Left ventricle myocardium inferior (tissue), 1 donor: ENCODE measurements at regions not wholly inside any gene's neighbourhood (a gene's known extent, or its start where the extent isn't known, plus 50 kb on each side); places are given as distances from the start of the nearest gene placed in this dataset.

ENCODE experiments used
- DNase-seq: peaks from one replicate; pipeline ENCODE4 v3.0.0-alpha.2; 2020
- H3K27ac ChIP-seq: fragments of 200-600 bp; replicated peaks from 2 replicates; pipeline ENCODE4 v1.8.0; 2021
- H3K27me3 ChIP-seq: fragments of 200-600 bp; 2 replicates; pipeline ENCODE4 v1.8.0; 2021; ENCODE audit warnings: low read depth
- H3K36me3 ChIP-seq: fragments of 200-600 bp; 2 replicates; pipeline ENCODE4 v1.8.0; 2021
- H3K4me1 ChIP-seq: fragments of 200-600 bp; 2 replicates; pipeline ENCODE4 v1.8.0; 2021
- H3K4me3 ChIP-seq: fragments of 200-600 bp; 2 replicates; pipeline ENCODE4 v1.8.0; 2021; ENCODE audit warnings: mild to moderate bottlenecking, moderate library complexity
- H3K9me3 ChIP-seq: fragments of 200-600 bp; replicated peaks from 2 replicates; pipeline ENCODE4 v1.8.0; 2021
- intact Hi-C: fragments of 100-400 bp; cut with micrococcal nuclease; formaldehyde crosslinking; loops from one replicate; pipeline ENCODE4 v1.11.0; 2022
- TF ChIP-seq, protein P1 (sequence below): fragments of 200-600 bp; IDR thresholded peaks from 2 replicates; pipeline ENCODE4 v1.8.0; 2021; ENCODE audit warnings: antibody characterized with exemption, mild to moderate bottlenecking, borderline replicate concordance
- donor health status: DM: no; HTN: yes; CAD: no; lungs with severe emphysema.

DNA sequence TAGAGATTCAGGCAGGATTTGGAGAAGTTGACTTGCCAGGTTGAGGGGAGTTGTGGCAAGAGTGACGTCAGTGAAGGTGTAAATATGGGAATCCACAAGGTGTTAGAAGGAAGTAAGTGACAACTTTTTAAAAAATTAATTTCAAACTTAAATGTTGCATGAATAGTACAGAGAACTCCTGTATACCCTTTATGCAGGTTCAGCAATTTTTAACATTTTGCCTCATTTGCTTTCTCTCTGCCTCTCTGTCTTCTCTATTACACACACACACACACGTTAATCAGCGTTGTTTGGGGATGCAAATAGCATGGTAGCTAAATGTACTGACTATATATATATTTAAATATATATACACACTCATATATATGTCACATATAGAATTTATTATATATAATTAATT is 273.7 kb downstream of the SMARCA1 start:
- no peak overlapping the region for H3K27ac ChIP-seq
- H3K9me3 ChIP-seq, result no peaks in the 10 kb centered on the region
- no peak for DNase-seq
- no peaks in the 10 kb centered on the region for H3K27me3 ChIP-seq
- intact Hi-C loops, result no loop called here
- TF ChIP-seq, protein P1, sequence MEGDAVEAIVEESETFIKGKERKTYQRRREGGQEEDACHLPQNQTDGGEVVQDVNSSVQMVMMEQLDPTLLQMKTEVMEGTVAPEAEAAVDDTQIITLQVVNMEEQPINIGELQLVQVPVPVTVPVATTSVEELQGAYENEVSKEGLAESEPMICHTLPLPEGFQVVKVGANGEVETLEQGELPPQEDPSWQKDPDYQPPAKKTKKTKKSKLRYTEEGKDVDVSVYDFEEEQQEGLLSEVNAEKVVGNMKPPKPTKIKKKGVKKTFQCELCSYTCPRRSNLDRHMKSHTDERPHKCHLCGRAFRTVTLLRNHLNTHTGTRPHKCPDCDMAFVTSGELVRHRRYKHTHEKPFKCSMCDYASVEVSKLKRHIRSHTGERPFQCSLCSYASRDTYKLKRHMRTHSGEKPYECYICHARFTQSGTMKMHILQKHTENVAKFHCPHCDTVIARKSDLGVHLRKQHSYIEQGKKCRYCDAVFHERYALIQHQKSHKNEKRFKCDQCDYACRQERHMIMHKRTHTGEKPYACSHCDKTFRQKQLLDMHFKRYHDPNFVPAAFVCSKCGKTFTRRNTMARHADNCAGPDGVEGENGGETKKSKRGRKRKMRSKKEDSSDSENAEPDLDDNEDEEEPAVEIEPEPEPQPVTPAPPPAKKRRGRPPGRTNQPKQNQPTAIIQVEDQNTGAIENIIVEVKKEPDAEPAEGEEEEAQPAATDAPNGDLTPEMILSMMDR, result no peak
- H3K4me1 ChIP-seq, result no peaks in the 10 kb centered on the region
- H3K36me3 ChIP-seq, result no peaks in the 10 kb centered on the region
- no peak overlapping the region for H3K4me3 ChIP-seq

DNA sequence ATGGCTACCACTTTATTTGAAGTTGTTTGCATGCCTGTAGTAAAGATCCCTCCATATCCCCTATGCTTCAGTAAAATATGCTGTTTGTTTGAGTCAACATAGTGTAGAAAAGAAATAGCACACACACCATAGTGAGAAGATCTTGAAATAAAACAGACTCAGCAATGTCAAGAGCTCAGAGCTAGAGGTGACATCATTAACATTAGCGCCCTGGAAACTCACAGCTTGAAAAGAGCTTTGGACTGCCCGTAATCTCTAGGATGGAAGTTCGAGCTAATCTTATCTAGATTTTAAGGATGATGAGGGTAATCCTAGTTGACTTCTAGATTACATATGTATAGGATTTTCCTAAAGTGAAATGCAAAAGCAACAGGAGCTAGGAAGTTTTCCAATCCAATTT is 275.6 kb downstream of the SMARCA1 start:
- Histone ChIP-seq H3K27ac (no peak overlapping the region), H3K4me3 (no peak overlapping the region), H3K9me3 (no peaks in the 10 kb centered on the region), H3K36me3 (no peaks in the 10 kb centered on the region), H3K4me1 (no peaks in the 10 kb centered on the region), H3K27me3 (no peaks in the 10 kb centered on the region)
- TF ChIP-seq, protein P1, result no peak
- intact Hi-C loops, result no loop called here
- DNase-seq, result no peak

DNA sequence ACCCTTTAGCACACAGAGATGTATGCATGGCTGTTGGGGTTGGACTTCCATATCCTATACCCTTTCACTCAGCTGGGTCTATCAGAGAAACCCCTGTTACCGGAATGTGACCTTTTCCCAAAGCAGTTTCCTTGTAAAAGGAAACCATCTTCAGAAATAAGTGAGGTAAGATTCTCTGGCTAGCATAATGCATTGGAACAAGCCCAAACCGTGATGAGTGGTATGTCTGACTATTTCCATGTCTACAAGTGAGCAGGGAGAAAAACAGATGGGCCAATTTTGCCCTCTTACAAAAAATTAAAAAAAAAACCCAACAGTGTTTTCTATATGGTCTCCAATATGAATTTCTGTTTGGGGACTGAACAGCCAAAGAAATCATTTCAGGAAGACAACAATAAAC is 283.9 kb downstream of the SMARCA1 start:
- DNase-seq, result no peak
- TF ChIP-seq, protein P1, result no peak
- Histone ChIP-seq H3K27ac (no peak overlapping the region), H3K4me3 (no peak overlapping the region), H3K27me3 (no peaks in the 10 kb centered on the region), H3K36me3 (no peaks in the 10 kb centered on the region), H3K4me1 (no peaks in the 10 kb centered on the region), H3K9me3 (no peaks in the 10 kb centered on the region)
- intact Hi-C loops, result no loop called here

DNA sequence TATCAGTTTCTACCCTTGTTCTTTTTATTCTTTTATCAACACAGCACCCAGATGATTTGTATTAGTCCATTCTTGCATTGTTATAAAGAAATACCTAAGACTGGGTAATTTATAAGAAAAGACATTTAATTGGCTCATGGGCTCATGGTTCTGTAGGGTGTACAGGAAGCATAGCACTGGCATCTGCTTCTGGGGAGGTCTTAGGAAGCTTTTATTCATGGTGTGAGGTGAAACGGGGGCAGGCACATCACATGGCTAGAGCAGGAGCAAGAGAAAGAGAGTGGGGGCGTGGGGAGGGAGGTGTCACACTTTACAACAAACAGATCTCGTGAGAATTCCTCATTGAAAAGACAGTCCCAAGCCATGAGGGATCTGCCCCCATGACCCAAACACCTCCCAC is 285.3 kb downstream of the SMARCA1 start:
- H3K27ac ChIP-seq, result no peak overlapping the region
- DNase-seq, result no peak
- no peaks in the 10 kb centered on the region for H3K4me1 ChIP-seq
- no peak overlapping the region for H3K4me3 ChIP-seq
- no peaks in the 10 kb centered on the region for H3K9me3 ChIP-seq
- H3K36me3 ChIP-seq, result no peaks in the 10 kb centered on the region
- H3K27me3 ChIP-seq, result no peaks in the 10 kb centered on the region
- TF ChIP-seq, protein P1, result no peak
- intact Hi-C loops, result no loop called here

DNA sequence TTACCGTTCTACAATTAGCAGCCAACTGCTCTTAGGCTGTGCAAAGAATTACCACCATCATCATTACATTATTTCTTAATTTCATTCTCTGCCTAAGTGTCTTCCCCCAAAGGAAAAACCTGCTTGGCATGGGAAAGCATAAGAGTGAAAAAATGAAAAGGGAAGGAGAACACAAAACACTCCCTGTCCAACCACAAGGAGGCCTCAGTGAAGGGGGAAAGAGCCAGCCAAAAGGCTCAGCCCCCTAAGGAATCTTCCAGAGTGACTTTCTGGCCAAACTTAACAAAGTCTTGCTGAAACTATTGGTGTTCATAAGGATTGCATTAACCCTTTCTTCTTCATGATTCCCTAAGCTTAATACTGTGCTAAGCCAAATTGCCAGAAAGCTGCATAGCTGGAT is 287.4 kb downstream of the SMARCA1 start:
- H3K27ac ChIP-seq, result no peak overlapping the region
- no peaks in the 10 kb centered on the region for H3K9me3 ChIP-seq
- no peak overlapping the region for H3K4me3 ChIP-seq
- TF ChIP-seq, protein P1, result no peak
- H3K27me3 ChIP-seq, result no peaks in the 10 kb centered on the region
- intact Hi-C loops, result no loop called here
- H3K36me3 ChIP-seq, result no peaks in the 10 kb centered on the region
- H3K4me1 ChIP-seq, result no peaks in the 10 kb centered on the region
- no peak for DNase-seq

DNA sequence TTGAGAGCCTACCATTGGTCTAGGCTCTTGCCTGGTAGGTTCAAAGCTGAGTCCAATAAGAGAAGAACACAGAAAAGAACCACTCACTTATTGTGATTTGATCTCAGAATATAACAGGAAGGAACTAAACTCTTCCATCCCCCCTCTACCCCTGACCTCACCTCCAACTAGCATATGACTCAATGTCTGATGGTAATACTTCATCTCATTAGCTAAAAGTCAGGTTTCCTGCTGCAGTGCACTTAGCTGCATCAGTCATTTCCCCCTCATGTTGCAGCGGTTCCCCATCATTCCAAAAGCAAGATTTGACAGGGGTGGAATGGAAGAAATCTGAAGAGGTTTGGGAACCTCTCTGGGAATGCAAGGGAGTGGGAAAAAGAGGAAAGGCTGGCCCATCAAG is 289.5 kb downstream of the SMARCA1 start:
- no peaks in the 10 kb centered on the region for H3K4me1 ChIP-seq
- intact Hi-C loops, result no loop called here
- DNase-seq, result no peak

More for the DNA sequence above, 289.5 kb downstream of the SMARCA1 start:
- TF ChIP-seq, protein P1, result no peak
- Histone ChIP-seq H3K27me3 (no peaks in the 10 kb centered on the region), H3K4me3 (no peak overlapping the region), H3K9me3 (no peaks in the 10 kb centered on the region), H3K27ac (no peak overlapping the region), H3K36me3 (no peaks in the 10 kb centered on the region)
